Heart right ventricle (tissue), 16 donors: ENCODE measurements at regions not wholly inside any gene's neighbourhood (a gene's known extent, or its start where the extent isn't known, plus 50 kb on each side); places are given as distances from the start of the nearest gene placed in this dataset.
"Not testable (repeated sequence)": the region's sequence is repeated elsewhere in the genome, so short reads cannot be mapped to it uniquely, and the experiment has no call there.

Experiments
- ATAC-seq, 8 donors: fragments of 200-7000 bp; cut with Tn5 transposase; one replicate each; pipeline ENCODE4 v1.9.1; 2020; ENCODE audit warnings: mild to moderate bottlenecking in 8 of 8, moderate library complexity in 8 of 8, moderate number of reproducible peaks in 1 of 8
- DNase-seq, 2 donors: peaks; one replicate each; pipeline ENCODE4 v3.0.0-alpha.2; 2020
- H3K27ac ChIP-seq, 10 donors: fragments of 200-600 bp; sonication (generic) in 2 of 10; one replicate each; pipeline versions ENCODE4 v1.5.0 to v1.8.0; 2020 to 2022; ENCODE audit warnings: mild to moderate bottlenecking in 3 of 10
- H3K27me3 ChIP-seq, 7 donors: fragments of 200-600 bp; one replicate each; pipeline ENCODE4 v1.8.0; 2021 to 2022; ENCODE audit warnings: mild to moderate bottlenecking in 2 of 7
- H3K36me3 ChIP-seq, 9 donors: fragments of 200-600 bp; sonication (generic) in 1 of 9; one replicate each; pipeline versions ENCODE4 v1.5.0 to v1.8.0; 2020 to 2022; ENCODE audit warnings: mild to moderate bottlenecking in 2 of 9
- H3K4me1 ChIP-seq, 9 donors: fragments of 200-600 bp; sonication (generic) in 1 of 9; one replicate each; pipeline versions ENCODE4 v1.5.0 to v1.8.0; 2020 to 2022; ENCODE audit warnings: mild to moderate bottlenecking in 4 of 9
- H3K4me3 ChIP-seq, 10 donors: fragments of 200-600 bp; sonication (generic) in 2 of 10; one replicate each; pipeline versions ENCODE4 v1.5.0 to v1.8.0; 2020 to 2022; ENCODE audit warnings: mild to moderate bottlenecking in 7 of 10, moderate library complexity in 2 of 10
- H3K9me3 ChIP-seq, 11 donors: fragments of 200-600 bp in 10 of 11; sonication (generic) in 2 of 11; one replicate each; pipeline versions ENCODE4 v1.5.0 to v1.8.0; 2013 to 2022; ENCODE audit warnings: mild to moderate bottlenecking in 2 of 11, control low read depth in 1 of 11, moderate library complexity in 1 of 11
- CTCF ChIP-seq, 9 donors: fragments of 200-600 bp; sonication (generic) in 2 of 9; IDR thresholded peaks; one replicate each; pipeline versions ENCODE4 v1.5.0 to v1.8.0; 2021 to 2022; ENCODE audit warnings: antibody characterized with exemption in 9 of 9, mild to moderate bottlenecking in 5 of 9, moderate library complexity in 1 of 9
- WGBS, 2 donors: extraction: QIAGEN DNeasy Blood & Tissue Kit; methylation state at CpG; one replicate each; pipeline ENCODE4 v1.1.7; 2013; ENCODE audit warnings: inconsistent platforms in 1 of 2; 5-methylcytosine and 5-hydroxymethylcytosine counted together
- intact Hi-C, 10 donors: fragments of 100-400 bp; cut with DNase I; formaldehyde crosslinking; loops; one replicate each; pipeline versions ENCODE4 v1.11.1 to v1.14.2; 2022
- donor health status: Arrhythmogenic right ventricular cardiomyopathy.
- donor health status: ischemic (EF 13 %, LVEDD 7.1; RV severe dilation, severe dysfunction).
- donor health status: healthy with polysubstance abuse.
- donor health status: DM: no; HTN: yes; CAD: no.
- donor health status: DM: no; HTN: no; CAD: no.
- donor health status: ischemic (EF 25% LVEDD 6.9; RV normal size, moderate dysfunction).
- donor health status: ischemic (EF 25% LVEDD 5.7; RV mildly dilated, moderate dysfunction).
- donor health status: healthy.
- donor health status: DM: yes; HTN: yes; CAD: no.
- donor health status: Ischemic cardiomyopathy.
- donor health status: ischemic (EF 35%, LVEDD 5.7; RV mildly dilated, moderate dysfunction).
- donor health status: nonischemic (EF 11% LVEDD 7.7; RV severe dilation, severe dysfunction).
- donor health status: DM: yes; HTN: yes; CAD: no.
- donor health status: PGD.
- donor health status: ischemic (EF 29% LVEDD 5.4; RV normal size, mild dysfunction).
- donor health status: nonischemic (EF 23%, LVEDD 6.1; RV moderate dilation, normal function).

- no peak for DNase-seq
- no peak for TF ChIP-seq CTCF (IDR thresholded peaks at IDR 0.05)
- H3K36me3 ChIP-seq, result no peaks in the 10 kb centered on the region
- WGBS, 2 donors, result 50 to 58% methylated on average over 6 of the region's 6 CpGs
- H3K27ac ChIP-seq, result no peak overlapping the region
- intact Hi-C loops, result no loop called here
- H3K4me3 ChIP-seq, result no peak overlapping the region
- no peak for ATAC-seq
- H3K4me1 ChIP-seq, result no peaks in the 10 kb centered on the region
- no peaks in the 10 kb centered on the region for H3K27me3 ChIP-seq
- H3K9me3 ChIP-seq, result peaks cover 0 to 16% (median 0%) of the 10 kb centered on the region in 11 donors
Measured at GRCh38 chr5:166625210-166625865, 1666.1 kb upstream of the WWC1 start.

- DNase-seq, result no peak
- intact Hi-C loops, result no loop called here
- Histone ChIP-seq H3K27me3 (no peaks in the 10 kb centered on the region), H3K9me3 (no peaks in the 10 kb centered on the region), H3K36me3 (no peaks in the 10 kb centered on the region), H3K4me3 (no peak overlapping the region), H3K4me1 (no peaks in the 10 kb centered on the region), H3K27ac (no peak overlapping the region)
- TF ChIP-seq CTCF (IDR thresholded peaks at IDR 0.05), result no peak
- no peak for ATAC-seq
- 59 to 77% methylated on average over 1 of the region's 1 CpG for WGBS, 2 donors
Measured at GRCh38 chr5:166637295-166637694, 1654.2 kb upstream of the WWC1 start.

GRCh38 chr5:166639151-166639550 is 1652.3 kb upstream of the WWC1 start:
- no peak for DNase-seq
- no peaks in the 10 kb centered on the region for H3K36me3 ChIP-seq
- no peak for ATAC-seq
- intact Hi-C loops, result no loop called here
- no peak overlapping the region for H3K4me3 ChIP-seq
- TF ChIP-seq CTCF (IDR thresholded peaks at IDR 0.05), result no peak
- H3K4me1 ChIP-seq, result no peaks in the 10 kb centered on the region
- WGBS, 2 donors, result 91 to 100% methylated on average over 2 of the region's 2 CpGs
- no peaks in the 10 kb centered on the region for H3K27me3 ChIP-seq
- no peak overlapping the region for H3K27ac ChIP-seq
- no peaks in the 10 kb centered on the region for H3K9me3 ChIP-seq

GRCh38 chr5:166640136-166640535 is 1651.3 kb upstream of the WWC1 start:
- 67 to 76% methylated on average over 10 of the region's 10 CpGs for WGBS, 2 donors
- ATAC-seq, H3K4me1 ChIP-seq, H3K27me3 ChIP-seq, H3K27ac ChIP-seq, DNase-seq, intact Hi-C loops, H3K9me3 ChIP-seq, H3K36me3 ChIP-seq, H3K4me3 ChIP-seq: not testable (repeated sequence)

GRCh38 chr5:166648736-166649135 is 1642.7 kb upstream of the WWC1 start:
- Histone ChIP-seq H3K4me3 (no peak overlapping the region), H3K4me1 (no peaks in the 10 kb centered on the region), H3K27me3 (no peaks in the 10 kb centered on the region), H3K9me3 (peaks cover 0 to 21% (median 3%) of the 10 kb centered on the region in 11 donors), H3K36me3 (no peaks in the 10 kb centered on the region), H3K27ac (no peak overlapping the region)
- intact Hi-C loops, result no loop called here
- ATAC-seq (no peak), DNase-seq (no peak)
- 42 to 56% methylated on average over 1 of the region's 1 CpG for WGBS, 2 donors
- no peak for TF ChIP-seq CTCF (IDR thresholded peaks at IDR 0.05)
